ENCODE measurements at regions not wholly inside any gene's neighbourhood (a gene's known extent, or its start where the extent isn't known, plus 50 kb on each side); places are given as distances from the start of the nearest gene placed in this dataset.

GRCh38 chr13:74625541-74625940, 491.3 kb upstream of the KLF12 start:
- Histone ChIP-seq H3K4me1 (ENCODE audit: control insufficient read depth, low read depth, low read length) (no peaks in the 10 kb centered on the region), H4K8ac (ENCODE audit: low read depth, low read length) (no peak overlapping the region), H3K79me1 (ENCODE audit: low read length) (no peaks in the 10 kb centered on the region), H3K79me2 (ENCODE audit: control insufficient read depth, insufficient read depth, low read length) (no peaks in the 10 kb centered on the region), H3K23ac (ENCODE audit: low read length) (no peak overlapping the region), H2BK5ac (ENCODE audit: low read length) (no peak overlapping the region), H3K4me2 (ENCODE audit: low read length) (no peak overlapping the region), H3K27ac (ENCODE audit: low read depth, low read length) (no peak overlapping the region), H2AK5ac (ENCODE audit: low read length) (no peak overlapping the region), H3K56ac (ENCODE audit: low read length) (no peak overlapping the region), H4K5ac (ENCODE audit: low read length) (no peak overlapping the region), H2BK15ac (replicated peaks; ENCODE audit: low read depth) (no peak overlapping the region), H3K9ac (ENCODE audit: low read length) (no peak overlapping the region), H3K27me3 (ENCODE audit: insufficient read depth, low read length, poor library complexity) (no peaks in the 10 kb centered on the region), H3K4ac (ENCODE audit: low read depth, low read length) (no peak overlapping the region), H3K36me3 (ENCODE audit: control insufficient read depth, insufficient read depth, low read length) (no peaks in the 10 kb centered on the region), H2BK120ac (ENCODE audit: low read depth, low read length) (no peak overlapping the region), H3K4me3 (ENCODE audit: low read length) (no peak overlapping the region), H3K18ac (ENCODE audit: low read length) (no peak overlapping the region)
- DNase-seq, result no peak
- WGBS (ENCODE audit: extremely low coverage, insufficient coverage, low lambda C conversion rate), result no CpG with 5 or more reads among the region's 1 CpG

GRCh38 chr13:74623761-74624160, 489.6 kb upstream of the KLF12 start:
- H3K79me2 ChIP-seq (ENCODE audit: control insufficient read depth, insufficient read depth, low read length), result no peaks in the 10 kb centered on the region
- H3K4me3 ChIP-seq (ENCODE audit: low read length), result no peak overlapping the region
- no peaks in the 10 kb centered on the region for H3K27me3 ChIP-seq (ENCODE audit: insufficient read depth, low read length, poor library complexity)
- H3K4me1 ChIP-seq (ENCODE audit: control insufficient read depth, low read depth, low read length), result no peaks in the 10 kb centered on the region
- no peaks in the 10 kb centered on the region for H3K79me1 ChIP-seq (ENCODE audit: low read length)
- no peak overlapping the region for H3K4ac ChIP-seq (ENCODE audit: low read depth, low read length)
- no peak overlapping the region for H3K9ac ChIP-seq (ENCODE audit: low read length)
- H2BK15ac ChIP-seq (replicated peaks; ENCODE audit: low read depth), result no peak overlapping the region
- H2BK5ac ChIP-seq (ENCODE audit: low read length), result no peak overlapping the region
- no peaks in the 10 kb centered on the region for H3K36me3 ChIP-seq (ENCODE audit: control insufficient read depth, insufficient read depth, low read length)
- H3K27ac ChIP-seq (ENCODE audit: low read depth, low read length), result no peak overlapping the region
- H3K4me2 ChIP-seq (ENCODE audit: low read length), result no peak overlapping the region
- no peak overlapping the region for H3K18ac ChIP-seq (ENCODE audit: low read length)
- WGBS (ENCODE audit: extremely low coverage, insufficient coverage, low lambda C conversion rate), result no CpG with 5 or more reads among the region's 1 CpG
- no peak overlapping the region for H2AK5ac ChIP-seq (ENCODE audit: low read length)
- no peak overlapping the region for H3K56ac ChIP-seq (ENCODE audit: low read length)
- no peak overlapping the region for H4K5ac ChIP-seq (ENCODE audit: low read length)
- H2BK120ac ChIP-seq (ENCODE audit: low read depth, low read length), result no peak overlapping the region
- no peak overlapping the region for H3K23ac ChIP-seq (ENCODE audit: low read length)
- H4K8ac ChIP-seq (ENCODE audit: low read depth, low read length), result no peak overlapping the region
- DNase-seq, result no peak

- Histone ChIP-seq H3K4me3 (ENCODE audit: low read length) (no peak overlapping the region), H4K8ac (ENCODE audit: low read depth, low read length) (no peak overlapping the region), H3K27ac (ENCODE audit: low read depth, low read length) (no peak overlapping the region), H2AK5ac (ENCODE audit: low read length) (no peak overlapping the region), H3K4me2 (ENCODE audit: low read length) (no peak overlapping the region), H2BK15ac (replicated peaks; ENCODE audit: low read depth) (no peak overlapping the region), H3K18ac (ENCODE audit: low read length) (no peak overlapping the region), H3K79me2 (ENCODE audit: control insufficient read depth, insufficient read depth, low read length) (no peaks in the 10 kb centered on the region), H4K5ac (ENCODE audit: low read length) (no peak overlapping the region), H3K4me1 (ENCODE audit: control insufficient read depth, low read depth, low read length) (no peaks in the 10 kb centered on the region), H3K36me3 (ENCODE audit: control insufficient read depth, insufficient read depth, low read length) (no peaks in the 10 kb centered on the region), H3K79me1 (ENCODE audit: low read length) (no peaks in the 10 kb centered on the region), H3K23ac (ENCODE audit: low read length) (no peak overlapping the region), H2BK5ac (ENCODE audit: low read length) (no peak overlapping the region), H3K4ac (ENCODE audit: low read depth, low read length) (no peak overlapping the region), H3K27me3 (ENCODE audit: insufficient read depth, low read length, poor library complexity) (no peaks in the 10 kb centered on the region), H2BK120ac (ENCODE audit: low read depth, low read length) (no peak overlapping the region), H3K9ac (ENCODE audit: low read length) (no peak overlapping the region), H3K56ac (ENCODE audit: low read length) (no peak overlapping the region)
- no CpG with 5 or more reads among the region's 1 CpG for WGBS (ENCODE audit: extremely low coverage, insufficient coverage, low lambda C conversion rate)
- no peak for DNase-seq
Observed at GRCh38 chr13:74622284-74622683, 488.1 kb upstream of the KLF12 start.

- Histone ChIP-seq H3K18ac (ENCODE audit: low read length) (no peak overlapping the region), H2BK5ac (ENCODE audit: low read length) (no peak overlapping the region), H3K4ac (ENCODE audit: low read depth, low read length) (no peak overlapping the region), H3K56ac (ENCODE audit: low read length) (no peak overlapping the region), H2BK120ac (ENCODE audit: low read depth, low read length) (no peak overlapping the region), H4K5ac (ENCODE audit: low read length) (no peak overlapping the region), H3K23ac (ENCODE audit: low read length) (no peak overlapping the region), H3K27me3 (ENCODE audit: insufficient read depth, low read length, poor library complexity) (no peaks in the 10 kb centered on the region), H4K8ac (ENCODE audit: low read depth, low read length) (no peak overlapping the region), H3K27ac (ENCODE audit: low read depth, low read length) (no peak overlapping the region), H3K4me3 (ENCODE audit: low read length) (no peak overlapping the region), H3K4me2 (ENCODE audit: low read length) (no peak overlapping the region), H3K36me3 (ENCODE audit: control insufficient read depth, insufficient read depth, low read length) (no peaks in the 10 kb centered on the region), H3K79me1 (ENCODE audit: low read length) (no peaks in the 10 kb centered on the region), H3K4me1 (ENCODE audit: control insufficient read depth, low read depth, low read length) (no peaks in the 10 kb centered on the region), H3K79me2 (ENCODE audit: control insufficient read depth, insufficient read depth, low read length) (no peaks in the 10 kb centered on the region), H3K9ac (ENCODE audit: low read length) (no peak overlapping the region), H2AK5ac (ENCODE audit: low read length) (no peak overlapping the region), H2BK15ac (replicated peaks; ENCODE audit: low read depth) (no peak overlapping the region)
- no CpG with 5 or more reads among the region's 2 CpGs for WGBS (ENCODE audit: extremely low coverage, insufficient coverage, low lambda C conversion rate)
- DNase-seq, result no peak
Observed at GRCh38 chr13:74620711-74621110, 486.5 kb upstream of the KLF12 start.

- H2BK5ac ChIP-seq (ENCODE audit: low read length), result no peak overlapping the region
- H3K4me2 ChIP-seq (ENCODE audit: low read length), result no peak overlapping the region
- no peak overlapping the region for H4K8ac ChIP-seq (ENCODE audit: low read depth, low read length)
- H3K27me3 ChIP-seq (ENCODE audit: insufficient read depth, low read length, poor library complexity), result no peaks in the 10 kb centered on the region
- no peaks in the 10 kb centered on the region for H3K79me1 ChIP-seq (ENCODE audit: low read length)
- no peak overlapping the region for H4K5ac ChIP-seq (ENCODE audit: low read length)
- no peak overlapping the region for H3K56ac ChIP-seq (ENCODE audit: low read length)
- H3K23ac ChIP-seq (ENCODE audit: low read length), result no peak overlapping the region
- H3K4ac ChIP-seq (ENCODE audit: low read depth, low read length), result no peak overlapping the region
- no peaks in the 10 kb centered on the region for H3K79me2 ChIP-seq (ENCODE audit: control insufficient read depth, insufficient read depth, low read length)
- no peak overlapping the region for H3K4me3 ChIP-seq (ENCODE audit: low read length)
- H2BK15ac ChIP-seq (replicated peaks; ENCODE audit: low read depth), result no peak overlapping the region
- WGBS (ENCODE audit: extremely low coverage, insufficient coverage, low lambda C conversion rate), result no CpG with 5 or more reads among the region's 4 CpGs
- H3K36me3 ChIP-seq (ENCODE audit: control insufficient read depth, insufficient read depth, low read length), result no peaks in the 10 kb centered on the region
- no peak overlapping the region for H3K9ac ChIP-seq (ENCODE audit: low read length)
- DNase-seq, result no peak
- no peak overlapping the region for H2AK5ac ChIP-seq (ENCODE audit: low read length)
- no peaks in the 10 kb centered on the region for H3K4me1 ChIP-seq (ENCODE audit: control insufficient read depth, low read depth, low read length)
- no peak overlapping the region for H3K27ac ChIP-seq (ENCODE audit: low read depth, low read length)
- no peak overlapping the region for H3K18ac ChIP-seq (ENCODE audit: low read length)
- H2BK120ac ChIP-seq (ENCODE audit: low read depth, low read length), result no peak overlapping the region
Observed at GRCh38 chr13:74620308-74620707, 486.1 kb upstream of the KLF12 start.

- H4K5ac ChIP-seq (ENCODE audit: low read length), result no peak overlapping the region
- no peak overlapping the region for H3K18ac ChIP-seq (ENCODE audit: low read length)
- no CpG with 5 or more reads among the region's 3 CpGs for WGBS (ENCODE audit: extremely low coverage, insufficient coverage, low lambda C conversion rate)
- no peaks in the 10 kb centered on the region for H3K36me3 ChIP-seq (ENCODE audit: control insufficient read depth, insufficient read depth, low read length)
- H3K4me1 ChIP-seq (ENCODE audit: control insufficient read depth, low read depth, low read length), result no peaks in the 10 kb centered on the region
- no peaks in the 10 kb centered on the region for H3K79me2 ChIP-seq (ENCODE audit: control insufficient read depth, insufficient read depth, low read length)
- no peak overlapping the region for H2AK5ac ChIP-seq (ENCODE audit: low read length)
- H2BK15ac ChIP-seq (replicated peaks; ENCODE audit: low read depth), result no peak overlapping the region
- no peak overlapping the region for H2BK120ac ChIP-seq (ENCODE audit: low read depth, low read length)
- H3K79me1 ChIP-seq (ENCODE audit: low read length), result no peaks in the 10 kb centered on the region
- no peak overlapping the region for H3K9ac ChIP-seq (ENCODE audit: low read length)
- H3K27ac ChIP-seq (ENCODE audit: low read depth, low read length), result no peak overlapping the region
- H3K56ac ChIP-seq (ENCODE audit: low read length), result no peak overlapping the region
- DNase-seq, result no peak
- no peak overlapping the region for H2BK5ac ChIP-seq (ENCODE audit: low read length)
- no peak overlapping the region for H3K4me3 ChIP-seq (ENCODE audit: low read length)
- H4K8ac ChIP-seq (ENCODE audit: low read depth, low read length), result no peak overlapping the region
- no peak overlapping the region for H3K4ac ChIP-seq (ENCODE audit: low read depth, low read length)
- H3K27me3 ChIP-seq (ENCODE audit: insufficient read depth, low read length, poor library complexity), result no peaks in the 10 kb centered on the region
- no peak overlapping the region for H3K23ac ChIP-seq (ENCODE audit: low read length)
- no peak overlapping the region for H3K4me2 ChIP-seq (ENCODE audit: low read length)
Observed at GRCh38 chr13:74597526-74597925, 463.3 kb upstream of the KLF12 start.
